ENCODE measurements at regions not wholly inside any gene's neighbourhood (a gene's known extent, or its start where the extent isn't known, plus 50 kb on each side); places are given as distances from the start of the nearest gene placed in this dataset.
"Not testable (repeated sequence)": the region's sequence is repeated elsewhere in the genome, so short reads cannot be mapped to it uniquely, and the experiment has no call there.

- no peak for DNase-seq
These were observed 896.4 kb downstream of the TDRD15 start for GRCh38 chr2:22020091-22020742.

GRCh38 chr2:22027345-22028005 is 903.7 kb downstream of the TDRD15 start:
- DNase-seq: no peak

GRCh38 chr2:22035361-22035830 is 911.6 kb downstream of the TDRD15 start:
- DNase-seq: peak; percentile 29

- no peak for DNase-seq
These were observed 913.5 kb downstream of the TDRD15 start for GRCh38 chr2:22037274-22037673.

- DNase-seq: no peak
These were observed 920.0 kb downstream of the TDRD15 start for GRCh38 chr2:22043784-22044183.

- no peak for DNase-seq
These were observed 932.2 kb downstream of the TDRD15 start for GRCh38 chr2:22055784-22056620.

- no peak for DNase-seq
These were observed 932.9 kb downstream of the TDRD15 start for GRCh38 chr2:22056621-22057132.

- no peak for DNase-seq
These were observed 938.9 kb downstream of the TDRD15 start for GRCh38 chr2:22062679-22063078.

- no peak for DNase-seq
These were observed 952.7 kb downstream of the TDRD15 start for GRCh38 chr2:22076454-22076853.

GRCh38 chr2:22078701-22079100 is 954.9 kb downstream of the TDRD15 start:
- no peak for DNase-seq

GRCh38 chr2:22079583-22079982 is 955.8 kb downstream of the TDRD15 start:
- no peak for DNase-seq

GRCh38 chr2:22086726-22087125 is 963.0 kb downstream of the TDRD15 start:
- no peak for DNase-seq

- not testable (repeated sequence) for DNase-seq
These were observed 979.8 kb downstream of the TDRD15 start for GRCh38 chr2:22103617-22104016.

GRCh38 chr2:22110244-22110651 is 986.5 kb downstream of the TDRD15 start:
- DNase-seq: peak; percentile 1

- DNase-seq: no peak
These were observed 1000.2 kb downstream of the TDRD15 start for GRCh38 chr2:22124003-22124402.

GRCh38 chr2:22126106-22126505 is 1002.3 kb downstream of the TDRD15 start:
- DNase-seq: no peak

- no peak for DNase-seq
These were observed 1003.2 kb downstream of the TDRD15 start for GRCh38 chr2:22126978-22127377.

GRCh38 chr2:22134421-22134820 is 1010.7 kb downstream of the TDRD15 start:
- no peak for DNase-seq

- DNase-seq: no peak
These were observed 1012.7 kb downstream of the TDRD15 start for GRCh38 chr2:22136446-22136845.

- no peak for DNase-seq
These were observed 1020.1 kb downstream of the TDRD15 start for GRCh38 chr2:22143840-22144239.

- no peak for DNase-seq
These were observed 1030.3 kb downstream of the TDRD15 start for GRCh38 chr2:22153931-22154613.

GRCh38 chr2:22156661-22157060 is 1032.9 kb downstream of the TDRD15 start:
- DNase-seq: not testable (repeated sequence)

- no peak for DNase-seq
These were observed 1043.5 kb downstream of the TDRD15 start for GRCh38 chr2:22167256-22167655.
